HepG2 (cell line): ENCODE measurements at regions not wholly inside any gene's neighbourhood (a gene's known extent, or its start where the extent isn't known, plus 50 kb on each side); places are given as distances from the start of the nearest gene placed in this dataset.

ENCODE experiments used
- ATAC-seq: fragments of 200-7000 bp; cut with Tn5 transposase; 3 replicates; pipeline ENCODE4 v1.9.1; 2020; ENCODE audit warnings: mild to moderate bottlenecking, moderate library complexity
- BruUV-seq: library from RNA; stranded (reverse); fragments of 400-500 nt; replicated peaks from 2 replicates; lab custom pipeline; 2021; lab: Mats Ljungman, UMichigan
- CTCF ChIA-PET: fragments of 300-600 bp; formaldehyde crosslinking; extraction: SDS; loops from one replicate; lab custom pipeline; 2021; ENCODE audit warnings: low total read pairs, inconsistent platforms, low intra/inter-chr PET ratio; lab: Yijun Ruan, JAX
- POLR2A ChIA-PET: fragments of 350-600 bp; sonication (Branson Sonifier 250); formaldehyde crosslinking; loops from one replicate; lab custom pipeline; 2020; ENCODE audit warnings: antibody characterized with exemption, inconsistent platforms; lab: Yijun Ruan, JAX
- DNase-seq: peaks from one replicate; pipeline ENCODE4 v3.0.0-alpha.2; 2015; ENCODE audit warnings: low spot score
- FAIRE-seq: peaks from 3 replicates; lab custom pipeline; 2011; peaks lifted over from hg19 to GRCh38; lab: Jason Lieb, UNC
- H2AFZ ChIP-seq: one replicate; pipeline ENCODE4 v1.6.1; 2011; ENCODE audit warnings: low read length, inconsistent platforms
- H3K27ac ChIP-seq: fragments of 300-600 bp; 3 replicates; pipeline ENCODE4 v1.8.0; 2011; ENCODE audit warnings: mixed run types, mild to moderate bottlenecking, mixed read lengths, low read length, inconsistent platforms; ENCODE audit not compliant: insufficient read depth; ENCODE audit errors: extremely low read length
- H3K27me3 ChIP-seq, 2 experiments: fragments of 200-600 bp in 1 of 2; 2 replicates in 1 of 2; 3 replicates in 1 of 2; pipeline versions ENCODE4 v1.6.0 to v1.8.0; 2011; ENCODE audit warnings: low read length in 2 of 2, mild to moderate bottlenecking in 2 of 2, moderate library complexity in 2 of 2, inconsistent platforms in 1 of 2; ENCODE audit not compliant: insufficient read depth in 2 of 2, control insufficient read depth in 1 of 2
- H3K36me3 ChIP-seq, 2 experiments: fragments of 200-600 bp in 1 of 2; replicated peaks in 1 of 2; 2 replicates in 1 of 2; 3 replicates in 1 of 2; pipeline versions ENCODE4 v1.5.1 to v1.8.0; 2011; ENCODE audit warnings: low read length in 2 of 2, inconsistent platforms in 1 of 2; ENCODE audit not compliant: insufficient read depth in 2 of 2, control insufficient read depth in 1 of 2
- H3K4me1 ChIP-seq: 2 replicates; pipeline ENCODE4 v1.5.1; 2012; ENCODE audit warnings: low read length, inconsistent platforms; ENCODE audit not compliant: insufficient read depth
- H3K4me2 ChIP-seq: 2 replicates; pipeline ENCODE4 v1.6.0; 2011; ENCODE audit warnings: low read depth, low read length, inconsistent platforms
- H3K4me3 ChIP-seq, 3 experiments: fragments of 200-600 bp in 1 of 3; sonication (generic), shearing (Covaris generic) in 1 of 3; replicated peaks in 1 of 3; 2 replicates each; pipeline ENCODE4 v1.5.1; 2011 to 2016; ENCODE audit warnings: low read length in 3 of 3, inconsistent platforms in 2 of 3, low read depth in 2 of 3, mild to moderate bottlenecking in 2 of 3, control low read depth in 1 of 3, mixed read lengths in 1 of 3; ENCODE audit not compliant: insufficient read depth in 1 of 3
- H3K79me2 ChIP-seq: one replicate; pipeline ENCODE4 v1.6.1; 2011; ENCODE audit warnings: low read length, inconsistent platforms; ENCODE audit not compliant: insufficient read depth
- H3K9ac ChIP-seq: 2 replicates; pipeline ENCODE4 v1.6.0; 2011; ENCODE audit warnings: mild to moderate bottlenecking, low read depth, low read length, inconsistent platforms; ENCODE audit not compliant: insufficient read depth
- H3K9me3 ChIP-seq: 2 replicates; pipeline ENCODE4 v1.5.1; 2012; ENCODE audit warnings: mild to moderate bottlenecking, low read length
- H4K20me1 ChIP-seq: 2 replicates; pipeline ENCODE4 v1.6.0; 2011; ENCODE audit warnings: inconsistent platforms, mild to moderate bottlenecking, low read length, moderate library complexity; ENCODE audit not compliant: insufficient read depth
- AGO1 ChIP-seq: fragments of 200-400 bp; formaldehyde crosslinking; IDR thresholded peaks from 2 replicates; pipeline ENCODE4 v1.6.1; 2017; ENCODE audit warnings: mild to moderate bottlenecking, low read depth, low read length, moderate library complexity; ENCODE audit not compliant: poor library complexity, severe bottlenecking
- ARID2 ChIP-seq: sonication (generic); formaldehyde crosslinking; IDR thresholded peaks from 2 replicates; pipeline ENCODE4 v1.8.1; 2022; ENCODE audit warnings: mild to moderate bottlenecking, missing genetic modification reagents, borderline replicate concordance
- FOXJ3 ChIP-seq: sonication (generic); formaldehyde crosslinking; IDR thresholded peaks from 2 replicates; pipeline ENCODE4 v1.4.0; 2020; ENCODE audit warnings: missing genetic modification reagents, mild to moderate bottlenecking, borderline replicate concordance
- HOXD1 ChIP-seq: sonication (generic); formaldehyde crosslinking; IDR thresholded peaks from 2 replicates; pipeline ENCODE4 v1.5.0; 2020; ENCODE audit warnings: missing genetic modification reagents
- KAT2B ChIP-seq: fragments of 150-350 bp; IDR thresholded peaks from 2 replicates; pipeline ENCODE4 v1.6.1; 2014; ENCODE audit warnings: low read depth, low read length, borderline replicate concordance
- MAZ ChIP-seq, 2 experiments: sonication (generic) in 1 of 2; formaldehyde crosslinking in 1 of 2; IDR thresholded peaks; 2 replicates each; pipeline versions ENCODE4 v1.5.0 to v1.6.1; 2012 to 2020; ENCODE audit warnings: low read depth in 2 of 2, mild to moderate bottlenecking in 2 of 2, borderline replicate concordance in 1 of 2, improper control_type of control experiment in 1 of 2, low read length in 1 of 2, missing genetic modification reagents in 1 of 2, moderate library complexity in 1 of 2
- NCOA1 ChIP-seq: sonication (generic); formaldehyde crosslinking; IDR thresholded peaks from 2 replicates; pipeline ENCODE4 v1.9.0; 2021; ENCODE audit warnings: missing genetic modification reagents
- NFIB ChIP-seq: sonication (generic); formaldehyde crosslinking; IDR thresholded peaks from 2 replicates; pipeline ENCODE4 v1.9.0; 2021; ENCODE audit warnings: missing genetic modification reagents, mild to moderate bottlenecking, borderline replicate concordance
- ZNF256 ChIP-seq: sonication (generic); formaldehyde crosslinking; conservative IDR thresholded peaks from 2 replicates; pipeline ENCODE4 v1.4.0; 2020; ENCODE audit warnings: missing genetic modification reagents
- ZNF598 ChIP-seq: sonication (generic); formaldehyde crosslinking; IDR thresholded peaks from 2 replicates; pipeline ENCODE4 v1.5.1; 2020; ENCODE audit warnings: mild to moderate bottlenecking, missing genetic modification reagents, borderline replicate concordance
- ZNF629 ChIP-seq: sonication (generic); formaldehyde crosslinking; conservative IDR thresholded peaks from 2 replicates; pipeline ENCODE4 v1.5.0; 2020; ENCODE audit warnings: missing genetic modification reagents
- ZSCAN31 ChIP-seq: sonication (generic); formaldehyde crosslinking; IDR thresholded peaks from 2 replicates; pipeline ENCODE4 v1.5.0; 2020; ENCODE audit warnings: low read depth, mild to moderate bottlenecking, missing genetic modification reagents
- WGBS: methylation state at CpG from one replicate; pipeline ENCODE4 v1.1.6; 2017; ENCODE audit warnings: low lambda C conversion rate; 5-methylcytosine and 5-hydroxymethylcytosine counted together
- in situ Hi-C: cut with HindIII; loops from 2 replicates; pipeline ENCODE4 v1.10.0; 2017; ENCODE audit warnings: low pct_unique_long_range_greater_than_20kb; ENCODE audit not compliant: extremely low pct_ligation_motif_present
- intact Hi-C: fragments of 100-400 bp; cut with micrococcal nuclease; formaldehyde crosslinking; loops from one replicate; pipeline ENCODE4 v1.10.0; 2022; ENCODE audit not compliant: unreplicated experiment
- TF ChIP-seq, protein P1 (sequence below): sonication (generic); formaldehyde crosslinking; conservative IDR thresholded peaks from 2 replicates; pipeline ENCODE4 v1.5.0; 2020; ENCODE audit warnings: missing genetic modification reagents
- TF ChIP-seq, protein P2 (sequence below): sonication (generic); formaldehyde crosslinking; IDR thresholded peaks from 2 replicates; pipeline ENCODE4 v1.4.0; 2020; ENCODE audit warnings: missing genetic modification reagents

DNA sequence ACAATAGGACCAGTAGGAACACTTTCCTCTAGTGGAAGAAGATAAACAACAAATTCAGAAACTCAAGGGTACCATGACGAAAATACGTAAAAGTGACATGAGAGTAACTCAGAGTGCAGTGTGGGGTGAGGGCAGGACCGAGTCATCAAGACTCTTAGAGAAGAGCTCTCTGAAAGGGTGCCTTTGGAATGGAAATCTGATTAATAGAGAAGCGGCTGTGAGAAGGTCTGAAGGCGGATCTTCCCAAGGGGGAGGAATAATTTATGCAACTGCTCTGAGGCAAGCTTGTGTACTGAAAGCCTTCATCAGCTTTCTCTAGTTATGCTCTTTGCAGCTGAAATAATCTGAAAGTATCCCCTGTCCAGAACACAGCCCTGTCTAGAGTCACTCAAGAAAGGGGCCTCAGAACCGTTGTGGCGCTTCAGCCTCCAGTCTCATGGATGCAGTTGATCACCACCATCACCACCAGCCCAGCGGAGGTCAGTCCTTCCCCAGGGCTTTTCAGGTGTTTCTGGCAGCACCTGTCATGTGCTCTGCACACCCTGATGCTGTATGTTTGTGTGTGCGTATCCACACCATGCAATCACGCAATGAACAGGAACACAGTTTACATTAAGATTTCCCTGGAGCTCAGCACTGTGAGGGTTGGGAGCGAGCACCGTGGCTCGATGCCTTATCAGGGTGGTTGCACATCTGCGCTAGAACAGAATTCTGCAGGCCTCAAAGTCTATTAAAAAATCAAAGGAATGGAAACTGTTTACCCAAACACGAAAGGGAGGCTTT is 396.5 kb downstream of the SMOC2 start:
- DNase-seq (no peak), ATAC-seq (no peak)
- H4K20me1 ChIP-seq: no peaks in the 10 kb centered on the region
- no peak overlapping the region for H3K4me3 ChIP-seq
- H2AFZ ChIP-seq: no peak overlapping the region
- peaks cover 4 to 48% of the 10 kb centered on the region in 2 experiments; a peak in 3 of 5 replicates for H3K27me3 ChIP-seq
- WGBS: 5% methylated on average over 13 of the region's 15 CpGs
- no peak overlapping the region for H3K4me2 ChIP-seq
- H3K79me2 ChIP-seq: no peaks in the 10 kb centered on the region
- in situ Hi-C loops: no loop called here
- intact Hi-C loops: no loop called here
- 0 out of 2 replicates have a peak, but pooled peaks cover 5% of the 10 kb centered on the region for H3K4me1 ChIP-seq
- CTCF ChIA-PET: no interaction called here
- POLR2A ChIA-PET: no interaction called here
- no TSS peak for BruUV-seq
- no peak overlapping the region for H3K9ac ChIP-seq
- TF ChIP-seq NFIB (CRISPR knock-in tag): no peak
- TF ChIP-seq FOXJ3: no peak
- TF ChIP-seq AGO1: no peak
- TF ChIP-seq HOXD1: no peak
- TF ChIP-seq, protein P1, sequence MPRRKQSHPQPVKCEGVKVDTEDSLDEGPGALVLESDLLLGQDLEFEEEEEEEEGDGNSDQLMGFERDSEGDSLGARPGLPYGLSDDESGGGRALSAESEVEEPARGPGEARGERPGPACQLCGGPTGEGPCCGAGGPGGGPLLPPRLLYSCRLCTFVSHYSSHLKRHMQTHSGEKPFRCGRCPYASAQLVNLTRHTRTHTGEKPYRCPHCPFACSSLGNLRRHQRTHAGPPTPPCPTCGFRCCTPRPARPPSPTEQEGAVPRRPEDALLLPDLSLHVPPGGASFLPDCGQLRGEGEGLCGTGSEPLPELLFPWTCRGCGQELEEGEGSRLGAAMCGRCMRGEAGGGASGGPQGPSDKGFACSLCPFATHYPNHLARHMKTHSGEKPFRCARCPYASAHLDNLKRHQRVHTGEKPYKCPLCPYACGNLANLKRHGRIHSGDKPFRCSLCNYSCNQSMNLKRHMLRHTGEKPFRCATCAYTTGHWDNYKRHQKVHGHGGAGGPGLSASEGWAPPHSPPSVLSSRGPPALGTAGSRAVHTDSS (CRISPR knock-in tag): no peak
- TF ChIP-seq MAZ (IDR thresholded peaks at IDR 0.05; ENCODE audit: borderline replicate concordance, low read depth, low read length): no peak
- TF ChIP-seq MAZ (CRISPR knock-in tag; IDR thresholded peaks at IDR 0.05; ENCODE audit: low read depth): no peak
- TF ChIP-seq ZNF598 (CRISPR knock-in tag): no peak
- TF ChIP-seq ZNF629 (CRISPR knock-in tag): no peak
- no peak for TF ChIP-seq ZSCAN31 (CRISPR knock-in tag)
- no peak for TF ChIP-seq NCOA1 (CRISPR knock-in tag)
- no peak for TF ChIP-seq ARID2 (CRISPR knock-in tag)
- TF ChIP-seq, protein P2, sequence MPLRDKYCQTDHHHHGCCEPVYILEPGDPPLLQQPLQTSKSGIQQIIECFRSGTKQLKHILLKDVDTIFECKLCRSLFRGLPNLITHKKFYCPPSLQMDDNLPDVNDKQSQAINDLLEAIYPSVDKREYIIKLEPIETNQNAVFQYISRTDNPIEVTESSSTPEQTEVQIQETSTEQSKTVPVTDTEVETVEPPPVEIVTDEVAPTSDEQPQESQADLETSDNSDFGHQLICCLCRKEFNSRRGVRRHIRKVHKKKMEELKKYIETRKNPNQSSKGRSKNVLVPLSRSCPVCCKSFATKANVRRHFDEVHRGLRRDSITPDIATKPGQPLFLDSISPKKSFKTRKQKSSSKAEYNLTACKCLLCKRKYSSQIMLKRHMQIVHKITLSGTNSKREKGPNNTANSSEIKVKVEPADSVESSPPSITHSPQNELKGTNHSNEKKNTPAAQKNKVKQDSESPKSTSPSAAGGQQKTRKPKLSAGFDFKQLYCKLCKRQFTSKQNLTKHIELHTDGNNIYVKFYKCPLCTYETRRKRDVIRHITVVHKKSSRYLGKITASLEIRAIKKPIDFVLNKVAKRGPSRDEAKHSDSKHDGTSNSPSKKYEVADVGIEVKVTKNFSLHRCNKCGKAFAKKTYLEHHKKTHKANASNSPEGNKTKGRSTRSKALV (CRISPR knock-in tag): no peak
- TF ChIP-seq ZNF256 (CRISPR knock-in tag): no peak
- no peak for TF ChIP-seq KAT2B
- TF ChIP-seq, all 625 proteins: peak for 0
- H3K36me3 ChIP-seq: no peaks in the 10 kb centered on the region
- no peaks in the 10 kb centered on the region for H3K9me3 ChIP-seq
- no peak for FAIRE-seq
- no peak overlapping the region for H3K27ac ChIP-seq
